ENCODE measurements at regions not wholly inside any gene's neighbourhood (a gene's known extent, or its start where the extent isn't known, plus 50 kb on each side); places are given as distances from the start of the nearest gene placed in this dataset.
A peak's percentile ranks its signal among the peaks of the same experiment; 100 is the strongest.

GRCh38 chr13:34127523-34127922 lies 309.6 kb downstream of the RFC3 start:
- DNase-seq (ENCODE audit: extremely low read depth, low read depth): no peak
- no peak for TF ChIP-seq CTCF (IDR thresholded peaks at IDR 0.05; ENCODE audit: low read depth, low read length, missing control alignments)
- H3K4me3 ChIP-seq (replicated peaks; ENCODE audit: low read depth, low read length): no peak overlapping the region

- H3K4me3 ChIP-seq (replicated peaks; ENCODE audit: low read depth, low read length): no peak overlapping the region
- TF ChIP-seq CTCF (IDR thresholded peaks at IDR 0.05; ENCODE audit: low read depth, low read length, missing control alignments): no peak
- peak; percentile 43 for DNase-seq (ENCODE audit: extremely low read depth, low read depth)
These were observed 310.7 kb downstream of the RFC3 start for GRCh38 chr13:34128661-34129060.

- no peak for TF ChIP-seq CTCF (IDR thresholded peaks at IDR 0.05; ENCODE audit: low read depth, low read length, missing control alignments)
- DNase-seq (ENCODE audit: extremely low read depth, low read depth): no peak
- no peak overlapping the region for H3K4me3 ChIP-seq (replicated peaks; ENCODE audit: low read depth, low read length)
These were observed 311.5 kb downstream of the RFC3 start for GRCh38 chr13:34129436-34129835.

GRCh38 chr13:34137200-34137599 lies 319.3 kb downstream of the RFC3 start:
- no peak for TF ChIP-seq CTCF (IDR thresholded peaks at IDR 0.05; ENCODE audit: low read depth, low read length, missing control alignments)
- DNase-seq (ENCODE audit: extremely low read depth, low read depth): no peak
- no peak overlapping the region for H3K4me3 ChIP-seq (replicated peaks; ENCODE audit: low read depth, low read length)

GRCh38 chr13:34139660-34140227 lies 321.8 kb downstream of the RFC3 start:
- TF ChIP-seq CTCF (IDR thresholded peaks at IDR 0.05; ENCODE audit: low read depth, low read length, missing control alignments): no peak
- H3K4me3 ChIP-seq (replicated peaks; ENCODE audit: low read depth, low read length): no peak overlapping the region
- no peak for DNase-seq (ENCODE audit: extremely low read depth, low read depth)

- DNase-seq (ENCODE audit: extremely low read depth, low read depth): no peak
- TF ChIP-seq CTCF (IDR thresholded peaks at IDR 0.05; ENCODE audit: low read depth, low read length, missing control alignments): no peak
- no peak overlapping the region for H3K4me3 ChIP-seq (replicated peaks; ENCODE audit: low read depth, low read length)
These were observed 325.7 kb downstream of the RFC3 start for GRCh38 chr13:34143637-34144036.

- H3K4me3 ChIP-seq (replicated peaks; ENCODE audit: low read depth, low read length): no peak overlapping the region
- TF ChIP-seq CTCF (IDR thresholded peaks at IDR 0.05; ENCODE audit: low read depth, low read length, missing control alignments): no peak
- no peak for DNase-seq (ENCODE audit: extremely low read depth, low read depth)
These were observed 326.2 kb downstream of the RFC3 start for GRCh38 chr13:34144142-34144541.
